ENCODE measurements at regions not wholly inside any gene's neighbourhood (a gene's known extent, or its start where the extent isn't known, plus 50 kb on each side); places are given as distances from the start of the nearest gene placed in this dataset.
A peak's percentile ranks its signal among the peaks of the same experiment; 100 is the strongest.

DNA sequence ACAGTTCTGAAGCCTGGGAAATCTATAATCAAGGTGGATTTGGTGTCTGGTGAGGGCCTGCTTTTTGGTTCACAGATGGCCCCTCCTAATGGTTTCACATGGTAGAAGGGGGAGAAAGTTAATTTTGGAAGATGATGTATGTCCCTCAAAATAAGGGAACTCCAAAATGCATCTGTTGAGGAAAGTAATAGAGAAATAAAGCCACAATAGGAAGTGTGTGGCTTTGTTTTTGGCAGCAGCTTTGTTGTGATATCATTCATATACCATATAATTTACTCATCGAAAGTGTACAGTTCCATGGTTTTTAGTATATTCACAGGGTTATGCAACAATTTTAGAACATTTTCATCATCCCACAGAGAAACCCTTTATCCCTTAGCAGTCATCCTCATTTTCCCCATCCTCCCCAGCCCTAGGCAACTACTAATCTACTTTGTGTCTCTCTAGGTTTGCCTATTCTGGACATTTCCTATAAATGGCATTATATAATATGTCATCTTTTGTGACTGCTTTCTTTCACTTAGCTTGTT, 274.0 kb upstream of the FAM98A start:
- no peaks in the 10 kb centered on the region for H3K27me3 ChIP-seq
- 59 to 60% methylated on average over 1 of the region's 1 CpG for WGBS, 2 donors
- no peak for TF ChIP-seq POLR2A (IDR thresholded peaks at IDR 0.05)
- TF ChIP-seq CTCF (IDR thresholded peaks at IDR 0.05) = no peak
- intact Hi-C loops (cut with DNase I) = no loop called here
- H3K4me1 ChIP-seq = no peaks in the 10 kb centered on the region
- H3K27ac ChIP-seq = no peak overlapping the region
- no peaks in the 10 kb centered on the region for H3K36me3 ChIP-seq
- H3K9me3 ChIP-seq = peaks cover 0 to 5% (median 0%) of the 10 kb centered on the region in 3 donors
- H3K4me3 ChIP-seq = no peak overlapping the region
- DNase-seq = no peak

DNA sequence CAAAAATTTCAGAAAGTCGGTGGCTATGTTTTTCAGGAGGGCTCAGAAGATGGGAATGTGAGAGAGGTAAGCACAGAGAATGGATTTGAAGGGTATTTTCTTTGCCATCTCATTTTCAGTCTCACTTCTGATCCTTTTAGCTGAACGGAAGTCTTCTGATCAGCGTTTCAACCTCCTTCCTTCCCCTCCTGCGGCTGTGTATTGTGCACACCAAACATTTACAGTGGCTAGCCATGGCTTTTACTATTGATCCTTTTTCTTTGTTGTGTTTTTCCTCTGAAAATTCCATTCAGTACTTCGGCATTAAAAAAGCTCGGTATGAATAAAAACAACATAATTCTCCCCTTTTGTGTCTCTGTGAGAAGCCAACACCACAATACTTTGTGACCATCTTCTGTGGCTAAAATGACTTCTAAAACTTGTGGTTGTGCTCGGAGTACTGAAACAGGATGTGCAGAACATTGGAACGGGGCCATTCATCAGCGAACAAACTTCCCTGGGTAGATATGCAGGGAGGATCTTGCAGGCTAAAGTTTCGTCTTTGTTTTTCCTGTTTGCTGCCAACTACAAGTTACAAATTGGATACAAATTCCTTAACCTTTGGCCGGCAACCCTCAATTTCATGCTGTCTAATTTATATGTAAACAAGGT, 260.8 kb upstream of the FAM98A start:
- H3K27ac ChIP-seq = no peak overlapping the region

DNA sequence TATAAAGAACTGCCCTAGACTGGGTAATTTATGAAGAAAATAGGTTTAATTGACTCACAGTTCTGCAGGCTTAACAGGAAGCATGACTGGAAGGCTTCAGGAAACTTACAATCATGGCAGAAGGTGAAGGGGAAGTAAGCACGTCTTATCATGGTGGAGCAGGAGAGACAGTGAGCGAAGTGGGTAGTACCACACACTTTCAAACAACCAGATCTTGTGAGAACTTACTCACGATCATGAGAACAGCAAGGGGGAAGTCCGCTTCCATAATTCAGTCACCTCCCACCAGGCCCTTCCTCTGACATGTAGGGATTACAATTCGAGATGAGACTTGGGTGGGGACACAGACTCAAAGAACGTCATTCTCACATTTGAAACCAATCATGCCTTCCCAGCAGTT, 260.1 kb upstream of the FAM98A start:
- intact Hi-C loops (cut with DNase I) = no loop called here
- Histone ChIP-seq H3K4me3 (no peak overlapping the region), H3K27ac (no peak overlapping the region), H3K9me3 (no peaks in the 10 kb centered on the region), H3K27me3 (no peaks in the 10 kb centered on the region), H3K4me1 (no peaks in the 10 kb centered on the region), H3K36me3 (no peaks in the 10 kb centered on the region)
- TF ChIP-seq POLR2A (IDR thresholded peaks at IDR 0.05) (no peak), CTCF (IDR thresholded peaks at IDR 0.05) (no peak)
- 55 to 63% methylated on average over 6 of the region's 6 CpGs for WGBS, 2 donors
- DNase-seq = no peak

More for the DNA sequence above, 260.8 kb upstream of the FAM98A start:
- 16 to 27% methylated on average over 11 of the region's 11 CpGs for WGBS, 2 donors
- Histone ChIP-seq H3K36me3 (no peaks in the 10 kb centered on the region), H3K27me3 (no peaks in the 10 kb centered on the region), H3K4me3 (peak overlapping the region in 1 of 4 donors; percentile 26), H3K4me1 (no peaks in the 10 kb centered on the region), H3K9me3 (no peaks in the 10 kb centered on the region)
- DNase-seq = no peak
- TF ChIP-seq CTCF (IDR thresholded peaks at IDR 0.05) (no peak), POLR2A (IDR thresholded peaks at IDR 0.05) (no peak)
- intact Hi-C loops (cut with DNase I) = no loop called here

- no peak overlapping the region for H3K4me3 ChIP-seq
- H3K36me3 ChIP-seq = no peaks in the 10 kb centered on the region
- H3K4me1 ChIP-seq = no peaks in the 10 kb centered on the region
- 61 to 75% methylated on average over 2 of the region's 2 CpGs for WGBS, 2 donors
- DNase-seq = no peak
- peaks cover 0 to 6% (median 0%) of the 10 kb centered on the region in 3 donors for H3K9me3 ChIP-seq
- no peaks in the 10 kb centered on the region for H3K27me3 ChIP-seq
- intact Hi-C loops (cut with DNase I) = no loop called here
- no peak overlapping the region for H3K27ac ChIP-seq
- TF ChIP-seq POLR2A (IDR thresholded peaks at IDR 0.05) (no peak), CTCF (IDR thresholded peaks at IDR 0.05) (no peak)
These were observed 249.4 kb upstream of the FAM98A start for GRCh38 chr2:33848486-33848885.

GRCh38 chr2:33839791-33840190, 240.7 kb upstream of the FAM98A start:
- H3K36me3 ChIP-seq = no peaks in the 10 kb centered on the region
- H3K4me3 ChIP-seq = no peak overlapping the region
- WGBS, 2 donors = 64 to 84% methylated on average over 1 to 7 of the region's 7 CpGs
- no peaks in the 10 kb centered on the region for H3K27me3 ChIP-seq
- no peaks in the 10 kb centered on the region for H3K4me1 ChIP-seq
- intact Hi-C loops (cut with DNase I) = no loop called here
- H3K27ac ChIP-seq = no peak overlapping the region
- TF ChIP-seq POLR2A (IDR thresholded peaks at IDR 0.05) (no peak), CTCF (IDR thresholded peaks at IDR 0.05) (no peak)
- peaks cover 0 to 4% (median 0%) of the 10 kb centered on the region in 3 donors for H3K9me3 ChIP-seq
- no peak for DNase-seq
